Astrocyte (in vitro differentiated cells and primary cell): ENCODE measurements at regions not wholly inside any gene's neighbourhood (a gene's known extent, or its start where the extent isn't known, plus 50 kb on each side); places are given as distances from the start of the nearest gene placed in this dataset.

Source experiments
- DNase-seq: peaks from one replicate; pipeline ENCODE4 v3.0.0-alpha.2; 2010; ENCODE audit warnings: low read depth
- FAIRE-seq: peaks from 2 replicates; lab custom pipeline; 2011; peaks lifted over from hg19 to GRCh38; lab: Jason Lieb, UNC
- H2AFZ ChIP-seq: 2 replicates; pipeline ENCODE4 v1.6.0; 2012; ENCODE audit warnings: low read depth, low read length, inconsistent platforms
- H3K27ac ChIP-seq: 2 replicates; pipeline ENCODE4 v1.5.1; 2011; ENCODE audit warnings: low read depth, low read length, inconsistent platforms
- H3K27me3 ChIP-seq: 2 replicates; pipeline ENCODE4 v1.6.0; 2011; ENCODE audit warnings: low read length, inconsistent platforms; ENCODE audit not compliant: insufficient read depth
- H3K36me3 ChIP-seq: 2 replicates; pipeline ENCODE4 v1.5.1; 2011; ENCODE audit warnings: low read length, inconsistent platforms; ENCODE audit not compliant: insufficient read depth
- H3K4me1 ChIP-seq: 2 replicates; pipeline ENCODE4 v1.5.1; 2011; ENCODE audit warnings: low read length, inconsistent platforms; ENCODE audit not compliant: insufficient read depth
- H3K4me2 ChIP-seq: 2 replicates; pipeline ENCODE4 v1.6.0; 2012; ENCODE audit warnings: low read length, inconsistent platforms
- H3K4me3 ChIP-seq: 2 replicates; pipeline ENCODE4 v1.5.1; 2011; ENCODE audit warnings: low read depth, mild to moderate bottlenecking, low read length, inconsistent platforms; ENCODE audit not compliant: insufficient read depth
- H3K79me2 ChIP-seq: 2 replicates; pipeline ENCODE4 v1.6.0; 2012; ENCODE audit warnings: mild to moderate bottlenecking, low read length, inconsistent platforms; ENCODE audit not compliant: insufficient read depth
- H3K9ac ChIP-seq: 2 replicates; pipeline ENCODE4 v1.6.0; 2012; ENCODE audit warnings: mild to moderate bottlenecking, low read length, inconsistent platforms
- H3K9me3 ChIP-seq: 2 replicates; pipeline ENCODE4 v1.5.1; 2012; ENCODE audit warnings: low read depth, mild to moderate bottlenecking, low read length, inconsistent platforms; ENCODE audit not compliant: insufficient read depth
- H4K20me1 ChIP-seq: 2 replicates; pipeline ENCODE4 v1.6.0; 2012; ENCODE audit warnings: low read length, inconsistent platforms; ENCODE audit not compliant: insufficient read depth
- H3K27ac Mint-ChIP-seq: one replicate; pipeline ENCODE4 v1.8.0; 2021; ENCODE audit warnings: mild to moderate bottlenecking, mixed read lengths; ENCODE audit not compliant: unreplicated experiment
- H3K27me3 Mint-ChIP-seq: one replicate; pipeline ENCODE4 v1.8.0; 2021; ENCODE audit warnings: low read depth, mixed read lengths; ENCODE audit not compliant: unreplicated experiment
- H3K36me3 Mint-ChIP-seq: one replicate; pipeline ENCODE4 v1.8.0; 2021; ENCODE audit warnings: low read depth, mixed read lengths; ENCODE audit not compliant: unreplicated experiment
- H3K4me1 Mint-ChIP-seq: one replicate; pipeline ENCODE4 v1.8.0; 2021; ENCODE audit warnings: low read depth, mixed read lengths; ENCODE audit not compliant: unreplicated experiment
- H3K4me3 Mint-ChIP-seq: one replicate; pipeline ENCODE4 v1.8.0; 2021; ENCODE audit warnings: mild to moderate bottlenecking, moderate library complexity, mixed read lengths; ENCODE audit not compliant: unreplicated experiment
- H3K9me3 Mint-ChIP-seq: one replicate; pipeline ENCODE4 v1.8.0; 2021; ENCODE audit warnings: mild to moderate bottlenecking, mixed read lengths; ENCODE audit not compliant: unreplicated experiment
- EZH2 ChIP-seq: IDR thresholded peaks from 2 replicates; pipeline ENCODE4 v1.6.1; 2012; ENCODE audit warnings: mild to moderate bottlenecking, low read length, inconsistent platforms; ENCODE audit not compliant: insufficient read depth
- TF ChIP-seq, protein P1 (sequence below): IDR thresholded peaks from 2 replicates; pipeline ENCODE4 v1.5.1; 2011; ENCODE audit warnings: low read depth, mild to moderate bottlenecking, inconsistent platforms, low read length, moderate library complexity; ENCODE audit not compliant: insufficient read depth

DNA sequence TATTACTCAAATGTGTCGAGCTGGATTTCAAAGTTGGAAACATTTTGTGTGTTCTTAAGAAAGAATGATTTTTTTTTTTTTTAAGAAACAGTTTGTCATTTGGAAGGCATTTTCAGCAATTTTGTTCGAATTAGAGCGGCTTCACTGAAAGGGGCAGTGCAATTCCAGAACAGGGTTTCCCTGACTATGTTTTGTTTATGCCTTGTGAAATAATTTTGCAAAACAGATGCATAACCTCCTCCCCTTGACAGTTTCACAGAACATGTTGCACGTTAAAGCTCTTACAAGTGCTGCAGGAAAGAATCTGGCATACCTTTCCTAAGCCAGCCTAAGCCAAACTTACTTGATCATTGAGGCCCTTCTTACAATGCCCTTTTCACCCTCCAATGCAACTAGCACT, 216.0 kb upstream of the SSTR4 start:
- no peak overlapping the region for H3K4me3 Mint-ChIP-seq
- Histone ChIP-seq H3K9ac (no peak overlapping the region), H3K79me2 (no peaks in the 10 kb centered on the region), H3K4me2 (no peak overlapping the region), H2AFZ (no peak overlapping the region), H3K27me3 (peaks cover 2% of the 10 kb centered on the region), H4K20me1 (no peaks in the 10 kb centered on the region), H3K27ac (no peak overlapping the region), H3K9me3 (no peaks in the 10 kb centered on the region), H3K4me3 (no peak overlapping the region), H3K4me1 (no peaks in the 10 kb centered on the region), H3K36me3 (no peaks in the 10 kb centered on the region)
- no peak for TF ChIP-seq EZH2
- TF ChIP-seq, protein P1, sequence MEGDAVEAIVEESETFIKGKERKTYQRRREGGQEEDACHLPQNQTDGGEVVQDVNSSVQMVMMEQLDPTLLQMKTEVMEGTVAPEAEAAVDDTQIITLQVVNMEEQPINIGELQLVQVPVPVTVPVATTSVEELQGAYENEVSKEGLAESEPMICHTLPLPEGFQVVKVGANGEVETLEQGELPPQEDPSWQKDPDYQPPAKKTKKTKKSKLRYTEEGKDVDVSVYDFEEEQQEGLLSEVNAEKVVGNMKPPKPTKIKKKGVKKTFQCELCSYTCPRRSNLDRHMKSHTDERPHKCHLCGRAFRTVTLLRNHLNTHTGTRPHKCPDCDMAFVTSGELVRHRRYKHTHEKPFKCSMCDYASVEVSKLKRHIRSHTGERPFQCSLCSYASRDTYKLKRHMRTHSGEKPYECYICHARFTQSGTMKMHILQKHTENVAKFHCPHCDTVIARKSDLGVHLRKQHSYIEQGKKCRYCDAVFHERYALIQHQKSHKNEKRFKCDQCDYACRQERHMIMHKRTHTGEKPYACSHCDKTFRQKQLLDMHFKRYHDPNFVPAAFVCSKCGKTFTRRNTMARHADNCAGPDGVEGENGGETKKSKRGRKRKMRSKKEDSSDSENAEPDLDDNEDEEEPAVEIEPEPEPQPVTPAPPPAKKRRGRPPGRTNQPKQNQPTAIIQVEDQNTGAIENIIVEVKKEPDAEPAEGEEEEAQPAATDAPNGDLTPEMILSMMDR = no peak
- DNase-seq = no peak
- no peak overlapping the region for H3K27ac Mint-ChIP-seq
- peaks cover 5% of the 10 kb centered on the region for H3K4me1 Mint-ChIP-seq
- peaks cover 9% of the 10 kb centered on the region for H3K27me3 Mint-ChIP-seq
- FAIRE-seq = no peak
- no peaks in the 10 kb centered on the region for H3K9me3 Mint-ChIP-seq
- no peaks in the 10 kb centered on the region for H3K36me3 Mint-ChIP-seq

DNA sequence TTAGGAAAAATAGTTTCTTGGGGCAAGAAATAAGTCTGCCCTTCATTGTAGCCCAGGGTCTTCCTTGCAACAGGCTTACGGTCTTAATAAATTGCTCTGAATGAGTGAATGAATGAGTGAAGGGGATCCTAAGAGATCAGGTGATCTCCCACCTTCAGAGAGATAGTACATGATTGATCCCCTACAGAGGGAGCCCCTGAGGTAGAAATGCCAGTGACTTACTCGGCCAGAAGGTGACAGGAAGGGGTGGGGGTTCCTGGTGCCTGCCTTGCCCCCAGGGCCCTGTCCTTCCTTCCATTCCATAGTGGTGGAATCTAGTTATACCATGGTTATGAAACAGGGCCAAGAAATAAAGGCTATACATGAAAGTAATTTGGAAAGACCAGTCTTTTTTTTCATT, 215.3 kb upstream of the SSTR4 start:
- Mint-ChIP-seq H3K27ac (no peak overlapping the region), H3K4me1 (no peaks in the 10 kb centered on the region), H3K36me3 (no peaks in the 10 kb centered on the region), H3K4me3 (no peak overlapping the region), H3K9me3 (no peaks in the 10 kb centered on the region), H3K27me3 (peaks cover 8% of the 10 kb centered on the region)
- Histone ChIP-seq H3K4me2 (no peak overlapping the region), H4K20me1 (no peaks in the 10 kb centered on the region), H3K36me3 (no peaks in the 10 kb centered on the region), H3K27ac (no peak overlapping the region), H3K27me3 (peaks cover 2% of the 10 kb centered on the region), H3K9ac (no peak overlapping the region), H3K9me3 (no peaks in the 10 kb centered on the region), H3K79me2 (no peaks in the 10 kb centered on the region), H3K4me1 (no peaks in the 10 kb centered on the region), H2AFZ (no peak overlapping the region), H3K4me3 (no peak overlapping the region)
- DNase-seq (no peak), FAIRE-seq (no peak)
- TF ChIP-seq EZH2 = no peak
- TF ChIP-seq, protein P1 = no peak

DNA sequence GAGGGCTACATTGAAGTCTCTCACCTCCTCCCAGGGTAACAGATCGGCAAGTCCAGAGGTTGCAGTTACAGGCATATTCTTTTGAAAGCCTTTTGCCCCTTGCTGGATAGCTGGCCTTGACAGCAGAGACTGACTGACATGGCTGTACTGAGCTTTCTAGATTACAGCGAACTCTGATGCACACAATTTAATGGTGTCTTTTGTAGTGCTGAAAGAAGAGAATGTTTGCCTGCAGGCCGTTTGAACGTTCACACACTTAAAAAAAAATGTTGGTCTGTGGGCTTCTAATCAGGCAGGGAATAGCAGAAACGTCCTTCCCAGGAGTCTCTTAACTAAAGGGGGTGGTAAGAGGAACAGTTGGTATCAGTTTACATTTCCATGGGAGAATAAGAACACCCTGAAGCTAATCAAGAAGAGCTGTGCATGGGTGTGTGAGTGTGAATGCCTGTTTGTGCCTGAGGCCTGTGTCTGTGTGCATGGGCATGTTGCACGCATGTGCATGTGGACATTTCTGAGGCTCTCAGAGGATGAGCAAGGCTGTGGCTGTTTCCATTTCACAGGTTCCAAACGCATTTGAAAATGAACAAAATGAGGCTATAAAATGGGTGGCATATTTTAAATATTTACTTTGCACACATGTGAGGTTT, 213.9 kb upstream of the SSTR4 start:
- FAIRE-seq = no peak

More for the DNA sequence above, 213.9 kb upstream of the SSTR4 start:
- Mint-ChIP-seq H3K4me3 (no peak overlapping the region), H3K36me3 (no peaks in the 10 kb centered on the region), H3K27ac (no peak overlapping the region), H3K27me3 (peaks cover 10% of the 10 kb centered on the region), H3K9me3 (no peaks in the 10 kb centered on the region), H3K4me1 (no peaks in the 10 kb centered on the region)
- Histone ChIP-seq H3K27ac (no peak overlapping the region), H3K4me1 (no peaks in the 10 kb centered on the region), H3K79me2 (no peaks in the 10 kb centered on the region), H3K4me2 (no peak overlapping the region), H2AFZ (no peak overlapping the region), H4K20me1 (no peaks in the 10 kb centered on the region), H3K27me3 (no peaks in the 10 kb centered on the region), H3K4me3 (no peak overlapping the region), H3K9ac (no peak overlapping the region), H3K36me3 (no peaks in the 10 kb centered on the region), H3K9me3 (no peaks in the 10 kb centered on the region)
- no peak for DNase-seq
- TF ChIP-seq, protein P1 = no peak
- TF ChIP-seq EZH2 = no peak
